Activated CD8-positive, alpha-beta memory T cell treated with anti-CD3 and anti-CD28 coated beads, Interleukin-2, amount 50 U/mL, for 1 hour (primary cell): ENCODE measurements at regions not wholly inside any gene's neighbourhood (a gene's known extent, or its start where the extent isn't known, plus 50 kb on each side); places are given as distances from the start of the nearest gene placed in this dataset.
"Not testable (repeated sequence)": the region's sequence is repeated elsewhere in the genome, so short reads cannot be mapped to it uniquely, and the experiment has no call there.

ENCODE experiments used
- DNase-seq: peaks from one replicate; pipeline ENCODE4 v3.0.0-alpha.2; 2020; ENCODE audit errors: extremely low read depth

DNA sequence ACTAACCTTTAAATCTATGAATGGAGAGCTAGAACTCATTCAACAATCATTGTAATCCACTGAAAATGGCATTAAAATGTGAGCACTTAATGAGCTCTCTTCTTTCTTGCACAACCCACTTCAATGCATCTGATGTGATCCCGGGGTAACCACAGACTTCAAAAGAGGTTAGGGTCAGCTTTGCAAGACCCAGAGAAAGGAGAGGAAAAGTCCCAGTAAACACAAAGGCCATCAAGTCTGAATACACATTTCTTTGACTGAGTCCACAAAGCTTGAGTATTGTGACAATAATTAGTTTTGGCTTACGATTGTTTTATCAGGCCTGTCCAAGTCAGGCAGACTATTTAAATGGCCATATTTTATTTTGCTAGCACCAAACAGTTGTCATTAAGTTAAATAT is 148.8 kb upstream of the ZNF608 start:
- DNase-seq: no peak

DNA sequence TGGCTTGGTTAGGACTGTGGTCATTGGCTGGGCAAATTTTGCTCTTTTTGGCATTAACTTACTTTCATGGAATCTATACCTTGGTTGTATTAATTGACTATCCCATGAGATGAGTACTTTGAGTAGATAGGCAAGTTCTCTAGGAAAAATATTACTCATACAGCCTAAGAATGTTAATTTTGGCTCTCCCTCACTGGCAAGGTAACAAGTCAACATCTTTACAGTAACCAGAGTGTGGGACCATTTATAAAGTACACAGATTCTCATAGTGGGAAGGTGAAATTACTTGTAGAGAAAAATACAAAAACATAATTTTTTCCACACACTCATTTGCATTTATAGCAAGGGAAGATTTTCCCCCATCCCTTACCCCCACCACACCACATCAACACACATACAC is 154.6 kb upstream of the ZNF608 start:
- DNase-seq: no peak

DNA sequence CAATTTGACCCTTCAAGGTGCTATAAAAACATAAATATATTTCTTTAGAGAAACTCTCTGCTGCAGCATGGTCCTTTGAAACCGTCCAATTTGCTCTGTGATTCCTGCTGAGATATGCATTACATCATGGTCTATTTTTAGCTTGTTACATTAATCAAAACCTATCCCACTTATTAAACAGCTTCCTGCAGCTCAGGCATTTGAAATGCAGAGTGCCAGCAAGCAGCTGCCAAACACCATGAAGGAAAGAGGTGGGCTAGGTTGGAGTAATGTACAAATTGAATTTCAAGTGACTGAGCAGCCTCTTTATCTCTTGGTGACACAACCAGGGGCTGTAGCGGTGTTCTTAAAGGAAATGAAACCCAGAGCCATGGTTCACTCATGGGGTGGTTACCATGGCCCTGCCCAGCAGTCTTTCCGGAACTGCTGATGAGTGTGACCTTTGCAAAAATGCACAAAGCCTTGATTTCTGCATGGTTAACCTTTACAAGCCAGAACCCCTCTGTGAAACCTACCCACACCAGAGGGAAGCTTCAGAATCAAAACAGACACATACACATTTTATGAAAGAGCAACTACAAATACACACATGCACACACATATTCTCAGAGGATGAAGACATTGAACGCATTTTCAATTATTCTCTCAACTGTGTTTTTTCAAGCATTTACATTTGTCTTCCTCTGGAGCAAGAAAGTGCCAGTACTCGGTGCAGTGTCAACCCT is 155.8 kb upstream of the ZNF608 start:
- no peak for DNase-seq

DNA sequence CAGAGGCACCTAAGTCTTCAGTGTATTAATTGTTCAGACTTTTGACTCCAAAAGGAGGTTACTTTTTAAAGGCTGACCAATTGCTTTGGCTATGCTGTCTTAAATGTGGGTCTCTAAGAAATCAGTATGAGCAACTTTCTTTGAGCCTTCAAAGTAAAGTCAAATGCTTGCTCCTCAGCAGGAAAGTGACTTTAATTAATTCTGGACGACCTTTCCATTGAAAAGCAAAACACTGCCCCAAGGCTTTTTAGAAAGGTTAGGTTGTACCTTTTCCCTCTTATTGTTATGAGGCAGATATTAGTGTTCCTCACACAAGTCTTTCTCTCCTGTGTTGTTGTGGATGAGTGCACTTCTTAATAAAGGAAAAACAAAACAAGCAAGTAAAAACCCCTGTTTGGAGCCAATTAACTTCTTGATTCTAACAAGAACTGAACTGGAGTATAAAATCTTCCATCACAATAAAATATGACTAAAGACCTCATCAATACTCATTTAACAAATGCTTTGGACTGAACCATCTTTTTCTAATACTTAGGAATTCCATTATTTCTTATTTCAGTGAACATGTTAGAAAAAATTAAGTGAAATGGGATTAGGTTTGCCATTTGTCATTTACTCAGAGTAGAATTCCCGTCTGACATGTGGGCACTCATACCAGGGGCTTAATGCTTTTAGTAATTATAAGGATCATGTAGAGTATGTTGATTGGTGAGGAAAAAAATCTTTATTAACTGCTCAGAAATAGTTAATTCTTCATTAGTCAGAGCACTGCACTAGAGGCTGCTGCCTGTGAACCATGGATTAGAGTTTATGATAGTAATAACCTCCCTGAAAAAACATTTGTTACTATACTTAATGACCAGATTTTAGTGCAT is 159.1 kb upstream of the ZNF608 start:
- no peak for DNase-seq

DNA sequence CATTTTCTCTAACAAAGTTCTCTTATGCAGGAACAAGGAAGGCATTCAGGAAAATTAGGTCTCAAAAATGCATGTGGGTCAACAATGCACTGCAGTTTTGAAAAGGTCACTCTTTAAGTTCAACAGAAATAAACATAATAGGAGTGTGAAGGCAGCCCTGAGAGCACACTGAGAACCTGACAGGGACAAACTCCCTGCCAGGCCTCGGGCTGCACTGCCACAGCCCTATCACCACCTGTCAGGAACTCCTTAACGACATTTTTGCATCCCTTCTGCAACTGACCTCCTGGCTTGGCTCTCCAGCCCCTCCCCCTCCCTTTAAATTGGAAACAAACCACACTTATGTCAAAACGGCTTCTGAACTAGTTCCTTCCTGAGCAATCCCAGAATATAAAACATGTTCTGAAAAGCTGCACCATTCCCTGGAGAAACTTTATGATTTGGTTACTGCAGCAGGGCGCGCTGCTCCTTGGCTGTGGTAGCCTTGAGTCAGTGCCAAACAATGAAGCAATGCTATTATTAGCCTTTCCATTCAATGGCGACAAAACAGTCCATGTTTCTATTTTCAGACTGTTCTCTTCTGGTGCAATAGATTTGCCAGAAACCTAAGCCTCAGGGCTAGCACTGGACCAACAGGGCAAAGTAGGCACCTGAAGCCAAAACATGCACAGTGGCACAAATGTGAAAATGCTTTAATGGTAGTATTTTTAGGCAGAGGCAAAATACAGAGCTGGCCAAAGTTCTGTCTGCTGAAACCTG is 160.1 kb upstream of the ZNF608 start:
- DNase-seq: no peak

DNA sequence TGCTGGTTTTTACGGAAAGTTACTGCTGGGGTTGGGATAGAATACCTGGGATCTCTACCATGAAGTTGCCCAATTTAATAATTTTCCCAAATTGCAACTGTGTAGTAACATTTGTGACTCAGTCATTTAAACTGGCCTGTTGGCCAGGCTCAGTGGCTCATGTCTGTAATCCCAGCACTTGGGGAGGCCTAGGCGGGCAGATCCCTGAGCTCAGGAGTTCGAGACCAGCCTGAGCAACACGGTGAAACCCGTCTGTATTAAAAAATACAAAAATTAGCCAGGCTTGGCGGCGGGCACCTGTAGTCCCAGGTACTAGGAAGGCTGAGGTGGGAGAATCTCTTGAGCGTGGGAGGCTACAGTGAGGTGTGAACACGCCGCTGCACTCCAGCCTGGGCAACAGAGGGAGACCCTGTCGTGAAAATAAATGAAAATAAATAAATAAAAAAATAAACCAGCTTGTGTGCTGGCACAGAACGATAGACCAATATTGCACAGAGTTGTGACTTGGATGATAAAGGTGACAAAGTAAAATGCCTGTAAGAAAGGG is 160.7 kb upstream of the ZNF608 start:
- no peak for DNase-seq

DNA sequence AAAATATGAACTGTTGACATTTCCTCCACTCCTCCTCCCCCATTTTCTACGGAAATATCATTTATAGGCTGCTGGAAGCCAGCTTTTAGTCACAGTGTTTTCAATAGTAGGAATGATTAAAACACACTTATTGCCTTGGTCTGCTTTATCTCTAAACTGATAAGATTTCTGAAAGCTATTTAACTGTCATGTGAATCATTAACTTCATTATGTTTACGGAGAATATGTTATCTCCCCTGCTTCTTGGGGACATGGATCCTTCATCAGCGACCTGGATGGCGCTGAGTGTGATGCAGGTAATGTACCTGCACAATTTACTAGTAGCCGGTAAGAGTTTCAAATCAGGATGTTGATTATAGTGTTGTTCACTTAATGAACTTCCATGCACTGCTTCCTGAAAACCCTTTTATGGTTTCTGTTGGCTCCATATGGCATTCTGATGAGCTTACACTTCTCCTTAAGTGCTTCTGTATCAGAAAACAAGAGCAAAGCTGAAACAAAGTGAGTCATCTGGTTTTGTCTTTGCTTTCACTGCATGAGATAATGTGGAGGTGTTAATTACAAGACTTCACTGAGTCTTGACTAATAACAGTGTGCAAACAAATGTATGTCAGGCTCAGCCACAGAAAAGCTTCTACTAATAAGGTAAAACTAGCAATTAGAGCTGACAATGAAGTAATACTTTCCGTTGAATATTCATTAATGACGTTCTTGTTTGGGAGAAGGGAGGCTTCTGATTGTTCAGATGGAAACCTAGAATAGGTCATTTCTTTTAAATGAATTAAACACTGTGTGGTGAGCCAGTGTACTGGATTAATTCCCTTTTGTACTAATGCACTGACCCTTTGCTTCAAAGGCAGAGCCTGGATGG is 162.4 kb upstream of the ZNF608 start:
- no peak for DNase-seq

DNA sequence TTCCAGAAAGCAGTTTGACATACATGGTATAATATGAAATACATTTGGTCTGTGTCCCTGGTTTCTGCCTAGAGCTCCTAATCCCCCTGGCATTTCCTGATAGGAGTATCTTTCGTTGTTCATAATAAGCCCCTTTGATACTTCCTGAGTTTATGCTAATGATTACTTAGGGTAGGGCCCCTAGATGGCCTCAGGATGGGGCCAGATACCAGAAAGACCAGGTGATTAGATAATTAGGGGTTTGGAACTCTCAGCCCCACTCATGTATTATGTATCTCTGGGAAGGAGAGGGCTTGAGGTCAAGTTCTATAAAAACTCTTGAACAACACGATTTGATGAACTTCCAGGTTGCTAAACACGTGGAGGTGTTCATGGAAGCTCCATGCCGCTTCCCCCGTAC is 163.3 kb upstream of the ZNF608 start:
- DNase-seq: no peak

DNA sequence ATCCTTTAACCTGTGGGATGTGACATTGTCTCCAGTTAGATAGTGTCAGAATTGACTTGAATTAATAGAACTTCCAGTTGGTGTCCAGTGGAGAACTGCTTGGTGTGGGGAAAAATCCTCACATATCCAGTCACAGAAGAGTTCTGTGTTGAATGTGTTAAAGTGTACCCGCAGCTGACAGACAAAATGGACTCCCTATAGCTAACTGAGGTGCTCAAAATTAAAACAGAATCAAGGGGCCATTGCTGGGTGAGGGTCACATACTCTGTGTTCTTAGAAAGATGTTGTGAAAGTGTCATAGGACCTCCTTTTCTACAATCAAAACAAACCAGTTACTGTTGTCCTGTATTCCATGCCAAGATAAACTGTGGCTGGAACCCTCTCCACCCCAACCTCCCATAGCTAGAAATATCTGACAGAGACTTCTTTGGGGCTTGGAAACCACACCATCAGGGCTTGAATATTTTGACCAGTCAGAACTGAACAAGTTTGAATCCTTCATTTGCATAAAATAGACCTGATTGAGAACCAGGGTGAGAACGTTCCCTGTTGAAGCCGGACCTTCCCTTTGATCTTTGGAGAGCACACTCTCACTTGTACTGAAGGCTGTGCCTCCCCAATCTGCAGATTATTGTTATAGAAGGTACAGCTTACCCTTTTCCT is 164.0 kb upstream of the ZNF608 start:
- no peak for DNase-seq

DNA sequence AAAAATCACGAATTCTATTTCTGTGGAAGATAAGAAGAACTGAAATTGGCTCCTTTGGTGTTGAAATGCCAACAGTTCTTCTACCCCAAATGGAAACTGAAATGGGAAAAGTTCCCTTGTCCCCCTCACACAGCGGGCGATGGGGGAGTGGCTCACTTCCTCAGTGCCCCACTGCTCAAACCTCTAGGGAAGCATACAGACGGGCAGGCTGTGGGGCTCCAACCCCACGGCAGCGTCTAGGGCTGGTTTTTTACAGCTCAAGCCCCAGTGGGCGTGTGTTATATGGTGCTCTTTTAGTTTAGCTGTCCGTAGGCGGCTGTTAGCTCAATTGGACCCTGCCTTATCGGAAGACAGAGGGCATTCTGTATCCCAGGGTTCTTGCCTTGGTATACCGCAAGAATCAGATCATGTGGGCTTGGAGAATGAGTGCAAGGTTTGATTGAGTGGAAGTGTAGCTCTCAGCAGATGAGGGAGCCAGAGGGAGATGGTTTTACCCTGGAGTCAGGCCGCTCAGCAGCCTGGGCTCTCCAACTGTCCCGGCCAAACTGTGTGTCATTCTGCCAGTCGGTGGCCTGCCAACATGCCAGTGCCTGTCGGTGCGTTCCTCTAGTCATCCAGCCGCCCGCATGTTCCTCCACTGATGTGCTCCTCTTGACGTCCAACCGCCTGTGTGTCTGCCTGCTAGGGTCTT is 166.3 kb upstream of the ZNF608 start:
- DNase-seq: no peak

DNA sequence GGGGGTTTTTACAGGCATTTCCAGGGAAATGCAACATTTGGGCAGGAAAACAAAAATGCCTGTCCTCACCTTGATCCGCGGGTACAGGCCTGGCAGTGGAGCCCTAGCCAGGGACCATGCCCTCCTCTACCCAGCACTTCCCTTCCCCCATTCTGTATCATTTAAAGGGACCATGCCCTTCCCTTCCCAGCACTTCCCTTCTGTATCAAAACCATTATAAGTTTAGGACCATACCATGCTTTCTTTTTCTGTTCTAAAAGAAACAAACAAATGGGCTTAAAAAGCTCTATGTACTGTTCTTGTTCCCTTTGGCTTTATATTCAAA is 166.9 kb upstream of the ZNF608 start:
- DNase-seq: no peak

DNA sequence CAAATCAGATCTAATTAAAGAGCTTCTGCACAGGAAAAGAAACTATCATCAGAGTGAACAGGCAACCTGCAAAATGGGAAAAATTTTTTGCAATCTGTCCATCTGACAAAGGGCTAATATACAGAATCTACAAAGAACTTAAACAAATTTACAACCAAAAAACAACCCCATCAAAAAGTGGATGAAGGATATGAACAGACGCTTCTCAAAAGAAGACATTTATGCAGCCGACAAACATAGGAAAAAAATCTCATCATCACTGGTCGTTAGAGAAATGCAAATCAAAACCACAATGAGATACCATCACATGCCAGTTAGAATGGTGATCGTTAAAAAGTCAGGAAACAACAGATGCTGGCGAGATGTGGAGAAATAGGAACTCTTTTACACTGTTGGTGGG is 169.9 kb upstream of the ZNF608 start:
- DNase-seq: not testable (repeated sequence)

DNA sequence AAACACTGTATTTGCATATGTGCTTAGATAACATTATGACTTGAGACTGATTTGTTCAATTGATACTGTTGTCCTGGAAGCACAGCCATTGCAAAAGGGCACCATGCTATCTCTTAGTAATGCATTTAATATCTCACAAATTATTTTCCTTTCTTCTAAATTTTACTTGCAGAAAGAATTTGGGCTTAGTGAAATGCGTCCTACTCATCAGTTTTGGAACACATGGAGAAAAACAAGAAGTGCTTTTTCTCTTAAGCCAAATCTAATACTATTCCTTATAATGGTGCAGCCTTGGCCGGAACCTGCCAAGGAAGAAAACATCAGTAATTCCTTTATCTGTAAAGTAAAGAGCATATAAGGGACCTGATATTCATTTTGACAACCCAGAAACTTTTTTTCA is 172.2 kb upstream of the ZNF608 start:
- no peak for DNase-seq

DNA sequence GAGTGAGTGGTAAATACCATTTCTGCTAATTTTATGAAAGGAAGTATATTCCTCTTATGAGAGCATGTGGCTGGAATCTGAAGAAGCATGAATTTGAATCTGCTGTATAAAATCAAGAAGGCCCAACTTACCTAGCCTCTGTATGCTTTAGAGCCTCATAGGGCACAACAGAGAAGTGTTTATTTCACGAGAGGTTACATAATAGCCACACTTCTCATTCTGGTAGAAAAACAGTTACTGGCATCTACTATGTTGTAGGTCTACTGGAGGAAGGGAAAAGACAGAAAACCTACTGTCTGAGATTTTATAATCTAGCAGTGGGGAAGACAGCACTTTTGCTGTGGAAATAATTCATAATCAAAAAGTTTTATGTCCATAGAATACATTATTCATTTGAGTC is 172.6 kb upstream of the ZNF608 start:
- no peak for DNase-seq

DNA sequence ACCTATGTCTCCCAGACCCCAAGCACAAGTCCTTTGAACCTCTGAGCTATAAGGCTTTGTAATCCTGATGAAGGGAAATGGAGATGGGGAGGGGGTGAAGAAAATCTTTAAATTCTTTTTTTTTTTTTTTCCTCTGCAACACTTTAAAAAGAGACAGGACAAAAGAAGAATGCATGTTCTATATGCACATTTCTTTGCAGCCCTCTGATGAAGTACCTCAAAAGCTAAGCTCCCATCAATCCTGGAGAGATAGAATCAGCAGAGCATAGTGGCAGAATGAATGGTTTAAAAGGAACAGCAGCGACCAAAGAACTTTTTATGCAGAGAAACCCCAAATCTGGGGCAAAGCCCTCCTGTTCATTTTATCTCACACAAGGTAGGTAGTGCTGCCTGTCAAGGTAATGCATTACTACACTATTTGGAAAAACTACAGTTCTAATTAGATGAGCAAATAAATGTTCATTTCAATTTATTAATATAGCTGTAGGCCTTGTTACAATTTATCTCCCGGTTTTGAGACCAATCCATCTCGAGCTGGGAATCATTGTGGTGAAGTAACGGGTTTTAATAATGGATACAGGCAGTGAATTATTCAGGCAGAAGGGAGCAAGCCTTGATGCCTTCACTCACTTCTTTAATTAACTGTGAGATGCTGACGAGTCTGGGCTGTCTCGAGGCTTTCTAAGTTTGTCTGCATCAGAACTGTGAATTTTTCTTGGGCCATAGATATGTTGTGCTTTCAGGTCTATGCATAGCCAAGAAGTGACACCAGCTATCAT is 173.5 kb upstream of the ZNF608 start:
- DNase-seq: no peak

DNA sequence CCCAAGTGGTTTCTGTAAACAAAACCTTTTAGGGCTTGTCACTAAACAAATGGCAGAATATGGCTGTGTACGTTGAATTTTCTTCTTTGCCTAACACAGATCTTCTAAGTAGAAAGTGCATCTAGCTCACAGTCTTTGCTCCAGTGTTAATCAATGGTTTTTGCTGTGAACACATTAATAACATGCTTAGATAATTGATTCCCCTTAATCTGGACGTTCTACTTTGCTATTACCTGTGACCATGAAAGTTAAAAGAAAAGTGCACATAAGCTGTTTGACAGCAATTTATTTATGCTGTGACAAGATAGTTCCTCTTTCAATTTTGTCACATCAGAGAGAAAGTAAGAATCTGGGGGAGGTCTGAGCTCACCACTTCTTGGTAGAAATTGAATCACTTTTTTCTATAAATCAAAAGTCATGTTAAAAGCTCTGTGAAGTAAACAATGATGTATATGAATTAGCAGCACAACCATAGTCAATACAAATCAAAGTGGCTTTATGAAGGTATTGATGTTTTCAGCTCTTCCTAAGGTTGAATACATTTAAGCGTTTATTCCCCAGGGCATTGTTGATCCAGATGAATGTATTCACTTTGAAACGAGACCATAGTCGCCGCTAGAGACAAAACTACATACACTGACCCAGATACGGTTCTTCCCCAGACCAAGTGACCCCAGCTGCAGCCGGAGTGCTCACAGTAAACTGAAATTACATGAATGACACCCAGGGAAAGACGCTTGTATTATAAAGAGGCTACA is 174.6 kb upstream of the ZNF608 start:
- DNase-seq: no peak

DNA sequence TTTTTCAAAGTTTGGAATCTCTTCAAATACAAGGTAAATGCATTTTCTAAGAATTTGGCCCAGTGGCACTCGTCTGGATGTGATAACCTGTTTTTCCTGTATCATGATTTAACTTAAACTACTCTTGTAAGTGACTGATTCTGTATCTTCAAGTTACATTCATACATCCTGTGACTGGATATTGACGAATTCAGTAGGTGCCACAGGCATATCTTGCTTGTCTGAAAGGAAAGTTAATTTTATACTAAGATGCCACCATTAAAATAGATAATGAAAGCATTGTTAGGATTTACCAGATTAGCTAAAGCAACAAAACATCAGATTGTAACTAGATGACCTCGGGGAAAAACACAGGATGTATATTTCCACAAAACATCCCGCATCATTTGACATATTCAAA is 175.3 kb upstream of the ZNF608 start:
- no peak for DNase-seq

DNA sequence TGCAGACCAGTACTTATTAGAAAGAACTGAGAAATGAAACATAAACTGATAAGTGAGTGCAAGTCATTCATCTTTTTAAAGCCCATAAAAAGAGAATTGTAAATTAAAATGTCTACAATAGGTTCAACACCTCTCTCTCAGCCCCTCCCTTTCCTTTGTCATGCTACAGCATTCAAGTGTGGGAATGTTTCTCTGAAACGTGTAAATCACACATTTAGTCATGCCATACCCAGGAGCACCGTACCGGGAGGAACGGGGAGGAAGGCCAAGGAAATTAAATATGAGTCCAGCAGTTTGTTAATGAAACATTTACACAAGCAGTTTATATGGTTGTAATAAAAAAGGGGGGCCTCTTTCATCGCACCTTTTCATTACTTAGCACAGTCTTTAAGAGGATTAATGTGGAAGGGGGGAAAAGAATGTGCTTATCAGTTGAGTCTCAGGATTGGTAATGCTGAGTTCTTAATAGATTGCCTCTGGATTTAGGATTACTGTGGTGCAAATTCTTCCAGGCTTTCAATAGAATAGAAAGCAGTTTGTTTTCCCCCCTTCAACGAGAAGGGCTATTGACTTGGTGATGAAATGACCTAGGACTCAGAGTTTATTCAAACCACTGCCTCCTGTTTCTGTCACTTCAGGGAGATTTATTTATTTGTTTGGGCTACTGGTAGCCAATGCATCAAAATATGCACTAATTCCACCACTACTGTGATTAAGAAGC is 176.0 kb upstream of the ZNF608 start:
- DNase-seq: no peak
